Mesothelial cell of epicardium (in vitro differentiated cells): ENCODE measurements at regions not wholly inside any gene's neighbourhood (a gene's known extent, or its start where the extent isn't known, plus 50 kb on each side); places are given as distances from the start of the nearest gene placed in this dataset.
"Not testable (repeated sequence)": the region's sequence is repeated elsewhere in the genome, so short reads cannot be mapped to it uniquely, and the experiment has no call there.

Experiments
- DNase-seq, 2 experiments: peaks; one replicate each; pipeline ENCODE4 v3.0.0; 2021; ENCODE audit warnings: low spot score in 2 of 2; ENCODE audit not compliant: unreplicated experiment in 2 of 2
- H3K27ac Mint-ChIP-seq: 2 replicates; pipeline ENCODE4 v1.8.0; 2021; ENCODE audit warnings: mixed read lengths
- H3K27me3 Mint-ChIP-seq: 2 replicates; pipeline ENCODE4 v1.8.0; 2021; ENCODE audit warnings: low read depth, mixed read lengths
- H3K36me3 Mint-ChIP-seq: 2 replicates; pipeline ENCODE4 v1.8.0; 2021; ENCODE audit warnings: mixed read lengths
- H3K4me1 Mint-ChIP-seq: 2 replicates; pipeline ENCODE4 v1.8.0; 2021; ENCODE audit warnings: mixed read lengths
- H3K4me3 Mint-ChIP-seq: 2 replicates; pipeline ENCODE4 v1.8.0; 2021; ENCODE audit warnings: mild to moderate bottlenecking, moderate library complexity, mixed read lengths
- H3K9me3 Mint-ChIP-seq: 2 replicates; pipeline ENCODE4 v1.8.0; 2021; ENCODE audit warnings: mixed read lengths
- TF ChIP-seq, protein P1 (sequence below): fragments of 200-600 bp; sonication (generic); IDR thresholded peaks from one replicate; pipeline ENCODE4 v1.5.0; 2021; ENCODE audit warnings: antibody characterized with exemption; ENCODE audit not compliant: unreplicated experiment

DNA sequence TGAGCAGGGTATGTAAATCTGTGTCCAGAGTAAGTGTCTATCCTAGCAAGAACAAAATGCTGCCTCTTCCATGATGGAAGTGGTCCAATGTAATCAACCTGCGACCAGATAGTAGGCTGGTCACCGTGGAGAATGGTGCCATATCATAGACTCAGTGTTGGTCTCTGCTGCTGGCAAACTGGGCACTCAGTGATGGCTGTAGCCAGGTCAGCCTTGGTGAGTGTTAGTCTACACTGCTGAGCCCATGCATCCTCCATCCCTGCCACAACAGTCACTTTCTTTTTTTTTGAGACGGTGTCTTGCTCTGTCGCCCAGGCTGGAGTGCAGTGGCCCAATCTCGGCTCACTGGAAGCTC is 69.3 kb downstream of the CHRD start:
- no peak for DNase-seq
- Mint-ChIP-seq H3K9me3 (no peaks in the 10 kb centered on the region), H3K36me3 (no peaks in the 10 kb centered on the region), H3K27me3 (no peaks in the 10 kb centered on the region), H3K27ac (no peak overlapping the region), H3K4me1 (peaks cover 3% of the 10 kb centered on the region), H3K4me3 (no peak overlapping the region)
- TF ChIP-seq, protein P1, sequence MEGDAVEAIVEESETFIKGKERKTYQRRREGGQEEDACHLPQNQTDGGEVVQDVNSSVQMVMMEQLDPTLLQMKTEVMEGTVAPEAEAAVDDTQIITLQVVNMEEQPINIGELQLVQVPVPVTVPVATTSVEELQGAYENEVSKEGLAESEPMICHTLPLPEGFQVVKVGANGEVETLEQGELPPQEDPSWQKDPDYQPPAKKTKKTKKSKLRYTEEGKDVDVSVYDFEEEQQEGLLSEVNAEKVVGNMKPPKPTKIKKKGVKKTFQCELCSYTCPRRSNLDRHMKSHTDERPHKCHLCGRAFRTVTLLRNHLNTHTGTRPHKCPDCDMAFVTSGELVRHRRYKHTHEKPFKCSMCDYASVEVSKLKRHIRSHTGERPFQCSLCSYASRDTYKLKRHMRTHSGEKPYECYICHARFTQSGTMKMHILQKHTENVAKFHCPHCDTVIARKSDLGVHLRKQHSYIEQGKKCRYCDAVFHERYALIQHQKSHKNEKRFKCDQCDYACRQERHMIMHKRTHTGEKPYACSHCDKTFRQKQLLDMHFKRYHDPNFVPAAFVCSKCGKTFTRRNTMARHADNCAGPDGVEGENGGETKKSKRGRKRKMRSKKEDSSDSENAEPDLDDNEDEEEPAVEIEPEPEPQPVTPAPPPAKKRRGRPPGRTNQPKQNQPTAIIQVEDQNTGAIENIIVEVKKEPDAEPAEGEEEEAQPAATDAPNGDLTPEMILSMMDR: no peak

DNA sequence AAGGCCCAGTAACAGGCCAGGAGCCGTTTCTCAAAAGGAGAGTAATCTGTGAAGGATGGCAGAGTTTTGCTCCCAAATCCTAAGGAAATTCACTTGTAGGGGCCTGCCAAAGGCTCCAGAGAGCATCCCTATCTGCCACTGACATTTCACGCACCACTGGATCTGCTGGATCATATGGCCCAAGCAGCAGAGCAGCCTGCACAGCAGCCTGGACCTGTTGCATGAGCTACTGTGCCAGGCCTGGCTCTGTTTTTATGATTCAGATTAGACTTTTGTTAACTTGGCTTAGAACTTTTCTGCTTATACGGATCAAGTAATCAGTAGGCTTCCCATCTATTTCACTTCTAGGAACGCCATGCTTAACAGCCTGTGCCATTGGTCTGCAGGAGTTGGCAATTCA is 70.7 kb downstream of the CHRD start:
- Mint-ChIP-seq H3K4me1 (no peaks in the 10 kb centered on the region), H3K27ac (no peak overlapping the region), H3K36me3 (no peaks in the 10 kb centered on the region), H3K9me3 (no peaks in the 10 kb centered on the region), H3K27me3 (no peaks in the 10 kb centered on the region), H3K4me3 (no peak overlapping the region)
- TF ChIP-seq, protein P1: no peak
- no peak for DNase-seq

GRCh38 chr3:184453296-184453695 is 73.4 kb downstream of the CHRD start:
- Mint-ChIP-seq H3K9me3 (peaks cover 7% of the 10 kb centered on the region), H3K4me3 (no peak overlapping the region), H3K4me1 (no peaks in the 10 kb centered on the region), H3K27ac (no peak overlapping the region), H3K27me3 (no peaks in the 10 kb centered on the region), H3K36me3 (no peaks in the 10 kb centered on the region)
- TF ChIP-seq, protein P1: no peak
- no peak for DNase-seq

GRCh38 chr3:184455991-184456390 is 76.1 kb downstream of the CHRD start:
- Mint-ChIP-seq H3K4me3 (no peak overlapping the region), H3K27ac (no peak overlapping the region), H3K9me3 (peaks cover 10% of the 10 kb centered on the region), H3K27me3 (no peaks in the 10 kb centered on the region), H3K36me3 (no peaks in the 10 kb centered on the region), H3K4me1 (no peaks in the 10 kb centered on the region)
- TF ChIP-seq, protein P1: no peak
- no peak for DNase-seq

GRCh38 chr3:184456476-184456875 is 76.6 kb downstream of the CHRD start:
- Mint-ChIP-seq H3K4me3 (no peak overlapping the region), H3K36me3 (no peaks in the 10 kb centered on the region), H3K27ac (no peak overlapping the region), H3K9me3 (peaks cover 10% of the 10 kb centered on the region), H3K27me3 (no peaks in the 10 kb centered on the region), H3K4me1 (no peaks in the 10 kb centered on the region)
- TF ChIP-seq, protein P1: no peak
- DNase-seq: no peak

DNA sequence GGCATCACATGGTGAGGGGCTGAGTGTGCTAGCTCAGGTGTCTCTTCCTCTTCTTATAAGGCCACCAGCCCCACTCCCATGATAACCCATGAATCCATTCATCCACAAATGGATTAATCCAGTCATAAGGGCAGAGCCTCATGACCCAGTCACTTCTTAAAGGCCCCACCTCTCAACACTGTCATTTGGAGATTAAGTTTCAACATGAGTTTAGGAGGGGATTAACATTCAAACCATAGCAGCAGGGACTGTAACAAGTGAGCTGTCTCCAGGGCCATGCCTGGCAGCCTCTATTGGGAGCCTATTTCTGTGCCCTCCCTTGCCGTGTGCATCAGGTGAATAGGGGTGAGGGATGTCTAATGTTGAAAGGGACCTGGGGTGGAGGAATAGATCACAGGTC is 77.5 kb downstream of the CHRD start:
- Mint-ChIP-seq H3K27ac (no peak overlapping the region), H3K4me1 (no peaks in the 10 kb centered on the region), H3K4me3 (no peak overlapping the region), H3K36me3 (no peaks in the 10 kb centered on the region), H3K27me3 (no peaks in the 10 kb centered on the region), H3K9me3 (peaks cover 10% of the 10 kb centered on the region)
- TF ChIP-seq, protein P1: no peak
- DNase-seq: no peak

DNA sequence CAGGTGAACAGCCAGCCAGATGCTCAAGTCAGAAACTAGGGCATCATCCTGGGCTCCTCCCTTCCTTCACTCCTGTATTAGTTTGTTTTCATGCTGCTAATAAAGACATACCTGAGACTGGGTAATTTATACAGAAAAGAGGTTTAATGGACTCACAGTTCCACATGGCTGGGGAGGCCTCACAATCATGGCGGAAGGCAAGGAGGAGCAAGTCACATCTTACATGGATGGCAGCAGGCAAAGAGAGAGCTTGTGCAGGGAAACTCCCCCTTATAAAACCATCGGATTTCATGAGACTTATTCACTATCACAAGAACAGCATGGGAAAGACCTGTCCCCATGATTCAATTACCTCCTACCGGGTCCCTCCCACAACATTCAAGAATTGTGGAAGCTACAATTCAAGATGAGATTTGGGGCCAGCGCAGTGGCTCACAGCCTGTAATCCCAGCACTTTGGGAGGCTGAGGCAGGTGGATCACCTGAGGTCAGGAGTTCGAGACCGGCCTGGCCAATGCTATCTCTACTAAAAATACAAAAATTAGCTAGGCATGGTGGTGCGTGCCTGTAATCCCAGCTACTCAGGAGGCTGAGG is 78.0 kb downstream of the CHRD start:
- not testable (repeated sequence) for H3K4me1 Mint-ChIP-seq, H3K36me3 Mint-ChIP-seq, H3K4me3 Mint-ChIP-seq, H3K27me3 Mint-ChIP-seq, DNase-seq, H3K27ac Mint-ChIP-seq
- peaks cover 10% of the 10 kb centered on the region for H3K9me3 Mint-ChIP-seq
